ENCODE measurements at regions not wholly inside any gene's neighbourhood (a gene's known extent, or its start where the extent isn't known, plus 50 kb on each side); places are given as distances from the start of the nearest gene placed in this dataset.

- DNase-seq (ENCODE audit: low read depth in 1 of 2, low spot score in 1 of 2), result no peak
- in situ Hi-C loops (cut with HindIII; ENCODE audit: low pct_unique_long_range_greater_than_20kb, low sequenced_read_pairs), result no loop called here
- no peak for TF ChIP-seq JUND (IDR thresholded peaks at IDR 0.05; ENCODE audit: low read depth)
Measured at GRCh38 chr5:158473016-158473635, 614.2 kb upstream of the CLINT1 start.

- no peak for DNase-seq (ENCODE audit: low read depth in 1 of 2, low spot score in 1 of 2)
- no peak for TF ChIP-seq JUND (IDR thresholded peaks at IDR 0.05; ENCODE audit: low read depth)
- in situ Hi-C loops (cut with HindIII; ENCODE audit: low pct_unique_long_range_greater_than_20kb, low sequenced_read_pairs), result no loop called here
Measured at GRCh38 chr5:158471535-158471924, 612.6 kb upstream of the CLINT1 start.

- no peak for DNase-seq (ENCODE audit: low read depth in 1 of 2, low spot score in 1 of 2)
- no peak for TF ChIP-seq JUND (IDR thresholded peaks at IDR 0.05; ENCODE audit: low read depth)
- in situ Hi-C loops (cut with HindIII; ENCODE audit: low pct_unique_long_range_greater_than_20kb, low sequenced_read_pairs), result no loop called here
Measured at GRCh38 chr5:158470764-158471534, 612.0 kb upstream of the CLINT1 start.

GRCh38 chr5:158468444-158468843, 609.5 kb upstream of the CLINT1 start:
- in situ Hi-C loops (cut with HindIII; ENCODE audit: low pct_unique_long_range_greater_than_20kb, low sequenced_read_pairs), result no loop called here
- TF ChIP-seq JUND (IDR thresholded peaks at IDR 0.05; ENCODE audit: low read depth), result no peak
- DNase-seq (ENCODE audit: low read depth in 1 of 2, low spot score in 1 of 2), result no peak

GRCh38 chr5:158466191-158466590, 607.2 kb upstream of the CLINT1 start:
- in situ Hi-C loops (cut with HindIII; ENCODE audit: low pct_unique_long_range_greater_than_20kb, low sequenced_read_pairs), result no loop called here
- DNase-seq (ENCODE audit: low read depth in 1 of 2, low spot score in 1 of 2), result no peak
- no peak for TF ChIP-seq JUND (IDR thresholded peaks at IDR 0.05; ENCODE audit: low read depth)

- no peak for DNase-seq (ENCODE audit: low read depth in 1 of 2, low spot score in 1 of 2)
- in situ Hi-C loops (cut with HindIII; ENCODE audit: low pct_unique_long_range_greater_than_20kb, low sequenced_read_pairs), result no loop called here
- no peak for TF ChIP-seq JUND (IDR thresholded peaks at IDR 0.05; ENCODE audit: low read depth)
Measured at GRCh38 chr5:158465086-158465972, 606.4 kb upstream of the CLINT1 start.

- in situ Hi-C loops (cut with HindIII; ENCODE audit: low pct_unique_long_range_greater_than_20kb, low sequenced_read_pairs), result no loop called here
- no peak for TF ChIP-seq JUND (IDR thresholded peaks at IDR 0.05; ENCODE audit: low read depth)
- DNase-seq (ENCODE audit: low read depth in 1 of 2, low spot score in 1 of 2), result no peak
Measured at GRCh38 chr5:158464383-158464782, 605.4 kb upstream of the CLINT1 start.

- TF ChIP-seq JUND (IDR thresholded peaks at IDR 0.05; ENCODE audit: low read depth), result no peak
- DNase-seq (ENCODE audit: low read depth in 1 of 2, low spot score in 1 of 2), result no peak
- in situ Hi-C loops (cut with HindIII; ENCODE audit: low pct_unique_long_range_greater_than_20kb, low sequenced_read_pairs), result no loop called here
Measured at GRCh38 chr5:158463938-158464337, 605.0 kb upstream of the CLINT1 start.

- in situ Hi-C loops (cut with HindIII; ENCODE audit: low pct_unique_long_range_greater_than_20kb, low sequenced_read_pairs), result no loop called here
- no peak for DNase-seq (ENCODE audit: low read depth in 1 of 2, low spot score in 1 of 2)
- no peak for TF ChIP-seq JUND (IDR thresholded peaks at IDR 0.05; ENCODE audit: low read depth)
Measured at GRCh38 chr5:158463188-158463587, 604.2 kb upstream of the CLINT1 start.

GRCh38 chr5:158462349-158463114, 603.6 kb upstream of the CLINT1 start:
- no peak for TF ChIP-seq JUND (IDR thresholded peaks at IDR 0.05; ENCODE audit: low read depth)
- in situ Hi-C loops (cut with HindIII; ENCODE audit: low pct_unique_long_range_greater_than_20kb, low sequenced_read_pairs), result no loop called here
- no peak for DNase-seq (ENCODE audit: low read depth in 1 of 2, low spot score in 1 of 2)

GRCh38 chr5:158461240-158461854, 602.4 kb upstream of the CLINT1 start:
- in situ Hi-C loops (cut with HindIII; ENCODE audit: low pct_unique_long_range_greater_than_20kb, low sequenced_read_pairs), result no loop called here
- TF ChIP-seq JUND (IDR thresholded peaks at IDR 0.05; ENCODE audit: low read depth), result no peak

GRCh38 chr5:158458086-158458485, 599.1 kb upstream of the CLINT1 start:
- no peak for TF ChIP-seq JUND (IDR thresholded peaks at IDR 0.05; ENCODE audit: low read depth)
- in situ Hi-C loops (cut with HindIII; ENCODE audit: low pct_unique_long_range_greater_than_20kb, low sequenced_read_pairs), result no loop called here
- DNase-seq (ENCODE audit: low read depth in 1 of 2, low spot score in 1 of 2), result no peak

More at GRCh38 chr5:158461240-158461854, 602.4 kb upstream of the CLINT1 start:
- DNase-seq (ENCODE audit: low read depth in 1 of 2, low spot score in 1 of 2), result no peak

Measured in T47D (cell line).